Body of pancreas (tissue), 4 donors: ENCODE measurements at regions not wholly inside any gene's neighbourhood (a gene's known extent, or its start where the extent isn't known, plus 50 kb on each side); places are given as distances from the start of the nearest gene placed in this dataset.
"Not testable (repeated sequence)": the region's sequence is repeated elsewhere in the genome, so short reads cannot be mapped to it uniquely, and the experiment has no call there.

ENCODE experiments used
- CTCF ChIP-seq, 7 experiments: fragments of 450-650 bp in 4 of 7; fragments of 200-600 bp in 3 of 7; sonication (generic) in 3 of 7; IDR thresholded peaks; one replicate each; pipeline ENCODE4 v1.5.1; 2016 to 2019; ENCODE audit warnings: antibody characterized with exemption in 7 of 7
- POLR2A ChIP-seq, 3 donors: fragments of 450-650 bp; IDR thresholded peaks; one replicate each; pipeline ENCODE4 v1.6.1; 2016; ENCODE audit warnings: antibody characterized with exemption in 3 of 3, mild to moderate bottlenecking in 2 of 3

- not testable (repeated sequence) for TF ChIP-seq CTCF, POLR2A (IDR thresholded peaks at IDR 0.05)
Measured at GRCh38 chr15:22282794-22283533, 175.7 kb upstream of the GOLGA6L22 start.
